SK-N-MC (cell line): ENCODE measurements at regions not wholly inside any gene's neighbourhood (a gene's known extent, or its start where the extent isn't known, plus 50 kb on each side); places are given as distances from the start of the nearest gene placed in this dataset.

ENCODE experiments used
- DNase-seq: peaks from one replicate; pipeline ENCODE4 v3.0.0-alpha.2; 2011; ENCODE audit warnings: low read depth, low spot score
- H3K27ac ChIP-seq: fragments of 200-600 bp; sonication (generic); 2 replicates; pipeline ENCODE4 v1.5.1; 2016; ENCODE audit warnings: mixed run types
- H3K36me3 ChIP-seq: fragments of 200-600 bp; sonication (generic); 2 replicates; pipeline ENCODE4 v1.6.1; 2017; ENCODE audit warnings: antibody characterized with exemption, low read length, mixed read lengths; ENCODE audit not compliant: insufficient read depth
- H3K4me3 ChIP-seq: fragments of 200-600 bp; sonication (generic); 2 replicates; pipeline ENCODE4 v1.5.1; 2016
- H3K9ac ChIP-seq: fragments of 200-600 bp; sonication (generic); 2 replicates; pipeline ENCODE4 v1.8.0; 2017; ENCODE audit warnings: mixed run types, mixed read lengths; ENCODE audit not compliant: insufficient read length
- H3K9me3 ChIP-seq: fragments of 200-600 bp; sonication (generic); 2 replicates; pipeline ENCODE4 v1.6.1; 2017; ENCODE audit warnings: low read depth, mild to moderate bottlenecking, antibody characterized with exemption, low read length, moderate library complexity, mixed read lengths
- EZH2 ChIP-seq: fragments of 200-600 bp; sonication (generic); IDR thresholded peaks from one replicate; pipeline ENCODE4 v1.6.1; 2017; ENCODE audit warnings: antibody characterized with exemption
- FOXP2 ChIP-seq: optimal IDR thresholded peaks from 2 replicates; pipeline ENCODE3; 2011; ENCODE audit warnings: mild to moderate bottlenecking, moderate library complexity; ENCODE audit not compliant: insufficient read depth; ENCODE audit errors: extremely low read length, control extremely low read depth
- POLR2AphosphoS5 ChIP-seq: IDR thresholded peaks from 2 replicates; pipeline ENCODE4 v1.6.1; 2012; ENCODE audit warnings: mild to moderate bottlenecking, low read depth, low read length, borderline replicate concordance

DNA sequence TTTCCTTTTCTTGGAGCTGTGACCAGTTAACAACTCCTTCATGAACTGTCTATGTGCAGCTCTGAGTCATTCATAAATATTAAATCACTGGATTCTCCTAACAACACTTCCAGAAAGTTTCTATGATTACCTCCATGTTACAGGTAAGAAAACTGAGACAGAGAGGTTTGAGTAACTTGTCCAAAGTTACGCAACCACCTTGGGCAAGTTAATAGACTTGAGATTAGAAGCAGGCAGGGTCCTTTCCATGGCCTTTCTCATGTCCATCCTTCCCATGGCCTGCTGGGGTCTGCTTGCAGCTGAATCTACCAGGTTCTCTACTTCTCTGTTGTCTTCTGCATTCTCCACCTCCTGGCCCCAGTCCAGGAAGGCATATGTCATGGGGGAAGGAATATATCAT, 648.8 kb upstream of the MKI67 start:
- Histone ChIP-seq H3K4me3 (no peak overlapping the region), H3K9ac (no peak overlapping the region), H3K27ac (no peak overlapping the region), H3K9me3 (no peaks in the 10 kb centered on the region), H3K36me3 (no peaks in the 10 kb centered on the region)
- no peak for DNase-seq
- no peak for TF ChIP-seq POLR2AphosphoS5
- no peak for TF ChIP-seq FOXP2
- TF ChIP-seq EZH2: no peak

DNA sequence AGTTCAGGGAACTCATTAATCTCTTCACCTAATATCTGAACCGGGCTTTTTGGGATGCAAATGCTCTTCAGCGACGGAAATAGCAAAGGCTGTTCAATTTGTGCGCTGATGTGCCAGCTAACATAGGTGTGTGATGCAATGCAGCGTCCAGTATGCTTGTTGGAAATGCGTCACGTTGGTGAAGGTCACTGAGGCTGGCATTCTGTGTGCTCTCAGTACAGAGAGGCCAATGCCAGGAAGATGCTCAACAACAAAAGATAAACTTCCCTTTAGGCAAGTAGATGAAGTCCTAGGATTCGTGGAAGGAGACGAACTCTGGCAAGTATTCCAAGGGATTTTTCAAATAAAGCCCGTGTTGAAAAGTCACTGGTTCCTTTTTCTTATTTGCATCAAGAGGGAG, 649.5 kb upstream of the MKI67 start:
- TF ChIP-seq POLR2AphosphoS5: no peak
- TF ChIP-seq EZH2: no peak
- no peak for TF ChIP-seq FOXP2
- Histone ChIP-seq H3K36me3 (no peaks in the 10 kb centered on the region), H3K27ac (no peak overlapping the region)

GRCh38 chr10:128776673-128777252, 650.5 kb upstream of the MKI67 start:
- no peaks in the 10 kb centered on the region for H3K9me3 ChIP-seq
- H3K4me3 ChIP-seq: no peak overlapping the region
- no peak overlapping the region for H3K27ac ChIP-seq
- no peaks in the 10 kb centered on the region for H3K36me3 ChIP-seq
- no peak overlapping the region for H3K9ac ChIP-seq
- TF ChIP-seq POLR2AphosphoS5: no peak
- no peak for TF ChIP-seq EZH2
- no peak for TF ChIP-seq FOXP2
- no peak for DNase-seq

More for the DNA sequence above, 649.5 kb upstream of the MKI67 start:
- H3K9me3 ChIP-seq: no peaks in the 10 kb centered on the region
- H3K9ac ChIP-seq: no peak overlapping the region
- H3K4me3 ChIP-seq: no peak overlapping the region
- no peak for DNase-seq

DNA sequence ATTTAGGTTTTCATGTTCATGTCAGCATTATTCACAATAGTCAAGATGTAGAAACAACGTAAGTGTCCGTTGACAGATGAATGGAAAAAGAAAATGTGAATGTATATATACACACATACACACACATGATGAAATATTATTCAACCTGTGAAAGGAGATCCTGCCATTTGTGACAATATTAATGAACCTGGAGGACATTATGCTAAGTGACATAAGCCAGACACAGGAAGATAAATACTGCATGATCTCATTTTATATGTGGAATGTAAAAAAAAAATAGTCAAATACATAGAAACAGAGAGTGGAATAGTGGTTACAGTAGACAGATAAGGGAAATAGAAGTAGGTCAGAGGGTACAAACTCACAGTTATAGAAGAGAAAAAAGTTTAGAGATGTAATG, 651.1 kb upstream of the MKI67 start:
- Histone ChIP-seq H3K9me3 (no peaks in the 10 kb centered on the region), H3K36me3 (no peaks in the 10 kb centered on the region), H3K4me3 (no peak overlapping the region), H3K9ac (no peak overlapping the region), H3K27ac (no peak overlapping the region)
- TF ChIP-seq EZH2 (no peak), POLR2AphosphoS5 (no peak), FOXP2 (no peak)
- no peak for DNase-seq

DNA sequence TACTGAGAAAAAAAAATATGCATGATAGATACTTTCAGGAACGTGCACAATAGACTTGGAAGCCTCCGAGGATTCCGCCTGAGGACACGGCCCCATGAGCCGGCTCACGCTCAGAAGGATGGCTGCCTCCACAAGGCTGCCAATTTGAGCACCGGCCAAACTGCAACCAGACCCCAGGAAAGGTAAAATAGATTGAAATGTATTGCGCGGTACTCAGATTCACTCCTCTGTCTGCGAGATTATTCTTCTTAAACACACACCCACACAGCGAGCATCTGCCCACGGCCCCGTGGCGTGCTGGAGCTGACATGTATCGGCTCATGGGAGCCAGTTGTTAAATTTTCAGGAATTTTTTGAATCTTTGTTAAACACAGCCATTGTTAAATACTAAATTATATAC, 653.2 kb upstream of the MKI67 start:
- Histone ChIP-seq H3K9ac (no peak overlapping the region), H3K36me3 (no peaks in the 10 kb centered on the region), H3K4me3 (no peak overlapping the region), H3K27ac (no peak overlapping the region), H3K9me3 (no peaks in the 10 kb centered on the region)
- TF ChIP-seq POLR2AphosphoS5 (no peak), FOXP2 (no peak), EZH2 (no peak)
- DNase-seq: no peak

- H3K9me3 ChIP-seq: no peaks in the 10 kb centered on the region
- no peak overlapping the region for H3K9ac ChIP-seq
- H3K36me3 ChIP-seq: no peaks in the 10 kb centered on the region
- H3K27ac ChIP-seq: no peak overlapping the region
- no peak overlapping the region for H3K4me3 ChIP-seq
- DNase-seq: no peak
- TF ChIP-seq FOXP2 (no peak), POLR2AphosphoS5 (no peak), EZH2 (no peak)
These were observed 654.0 kb upstream of the MKI67 start for GRCh38 chr10:128780156-128780761.

- no peak overlapping the region for H3K27ac ChIP-seq
- no peaks in the 10 kb centered on the region for H3K9me3 ChIP-seq
- no peak overlapping the region for H3K9ac ChIP-seq
- TF ChIP-seq POLR2AphosphoS5 (no peak), EZH2 (no peak), FOXP2 (no peak)
- no peaks in the 10 kb centered on the region for H3K36me3 ChIP-seq
- H3K4me3 ChIP-seq: no peak overlapping the region
- DNase-seq: no peak
These were observed 655.4 kb upstream of the MKI67 start for GRCh38 chr10:128781637-128782036.

- Histone ChIP-seq H3K9ac (no peak overlapping the region), H3K4me3 (no peak overlapping the region), H3K9me3 (no peaks in the 10 kb centered on the region), H3K36me3 (no peaks in the 10 kb centered on the region), H3K27ac (no peak overlapping the region)
- TF ChIP-seq FOXP2: no peak
- TF ChIP-seq EZH2: no peak
- no peak for TF ChIP-seq POLR2AphosphoS5
- no peak for DNase-seq
These were observed 658.2 kb upstream of the MKI67 start for GRCh38 chr10:128784444-128784843.
